ENCODE measurements at regions not wholly inside any gene's neighbourhood (a gene's known extent, or its start where the extent isn't known, plus 50 kb on each side); places are given as distances from the start of the nearest gene placed in this dataset.

DNA sequence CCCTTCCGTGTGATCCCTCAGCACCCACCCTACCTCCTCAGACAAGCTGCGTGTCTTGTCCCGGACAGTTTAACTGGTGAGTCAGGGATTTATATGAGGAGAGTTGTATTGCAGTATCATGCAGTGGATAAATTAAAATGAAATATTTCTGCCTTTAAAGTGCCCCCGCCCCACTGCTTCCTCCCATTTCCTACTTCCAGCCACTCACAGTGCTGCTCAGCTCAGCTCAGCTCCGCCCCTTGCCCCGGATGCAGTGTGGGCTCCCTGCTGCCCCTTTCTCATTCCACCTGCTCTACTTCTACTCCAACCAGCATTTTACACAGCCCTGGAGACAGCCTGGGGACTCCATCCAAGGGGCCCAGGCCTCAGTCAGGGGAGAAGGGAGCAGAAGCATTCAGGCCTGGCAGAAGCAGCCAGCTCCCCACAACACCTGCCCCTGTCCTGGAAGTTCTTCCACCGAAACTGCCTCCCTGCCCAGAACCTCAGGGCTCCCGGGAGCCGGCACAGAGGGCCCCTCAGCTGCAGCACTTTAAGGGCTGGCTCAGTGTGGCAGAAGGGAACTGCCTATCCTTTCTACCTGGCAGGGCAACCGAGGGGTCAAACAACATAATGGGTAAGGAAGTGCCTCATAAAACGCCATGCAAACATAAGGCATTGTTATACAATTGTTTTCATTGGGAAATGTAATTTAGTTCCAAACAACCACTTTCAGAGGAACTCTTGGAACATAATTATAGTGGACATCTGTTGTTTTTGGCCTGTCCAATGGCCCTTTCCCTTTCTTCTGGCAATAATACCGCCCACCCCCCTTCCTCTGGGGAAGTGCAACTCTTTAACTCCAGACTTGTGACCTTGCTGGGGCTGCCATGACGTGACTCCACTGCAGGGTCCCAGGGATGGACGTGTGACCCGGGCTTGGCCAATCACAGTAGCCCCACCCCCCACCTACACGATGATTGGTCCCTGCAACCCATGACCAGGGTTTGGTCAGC lies 102.3 kb downstream of the LIPG start:
- TF ChIP-seq EP300 (IDR thresholded peaks at IDR 0.05; ENCODE audit: borderline replicate concordance in 1 of 2, control insufficient read depth in 1 of 2, low read depth in 2 of 2, low read length in 2 of 2) (no peak), BHLHE40 (IDR thresholded peaks at IDR 0.05; ENCODE audit: borderline replicate concordance in 1 of 2, low read depth in 2 of 2, low read length in 1 of 2) (no peak), RB1 (IDR thresholded peaks at IDR 0.05; ENCODE audit: borderline replicate concordance) (no peak), KLF5 (IDR thresholded peaks at IDR 0.05; ENCODE audit: partially characterized antibody) (no peak), POLR2A (IDR thresholded peaks at IDR 0.05; ENCODE audit: low read depth, low read length) (no peak)
- TF ChIP-seq, protein P1, sequence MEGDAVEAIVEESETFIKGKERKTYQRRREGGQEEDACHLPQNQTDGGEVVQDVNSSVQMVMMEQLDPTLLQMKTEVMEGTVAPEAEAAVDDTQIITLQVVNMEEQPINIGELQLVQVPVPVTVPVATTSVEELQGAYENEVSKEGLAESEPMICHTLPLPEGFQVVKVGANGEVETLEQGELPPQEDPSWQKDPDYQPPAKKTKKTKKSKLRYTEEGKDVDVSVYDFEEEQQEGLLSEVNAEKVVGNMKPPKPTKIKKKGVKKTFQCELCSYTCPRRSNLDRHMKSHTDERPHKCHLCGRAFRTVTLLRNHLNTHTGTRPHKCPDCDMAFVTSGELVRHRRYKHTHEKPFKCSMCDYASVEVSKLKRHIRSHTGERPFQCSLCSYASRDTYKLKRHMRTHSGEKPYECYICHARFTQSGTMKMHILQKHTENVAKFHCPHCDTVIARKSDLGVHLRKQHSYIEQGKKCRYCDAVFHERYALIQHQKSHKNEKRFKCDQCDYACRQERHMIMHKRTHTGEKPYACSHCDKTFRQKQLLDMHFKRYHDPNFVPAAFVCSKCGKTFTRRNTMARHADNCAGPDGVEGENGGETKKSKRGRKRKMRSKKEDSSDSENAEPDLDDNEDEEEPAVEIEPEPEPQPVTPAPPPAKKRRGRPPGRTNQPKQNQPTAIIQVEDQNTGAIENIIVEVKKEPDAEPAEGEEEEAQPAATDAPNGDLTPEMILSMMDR (IDR thresholded peaks at IDR 0.05 in 2 of 3, conservative IDR thresholded peaks at IDR 0.05 in 1 of 3; ENCODE audit: control insufficient read depth in 2 of 3, extremely low read depth in 1 of 3, insufficient read depth in 1 of 3, low read depth in 3 of 3, low read length in 3 of 3), result no peak

Data from GM12878 (cell line).